SK-N-SH (cell line): ENCODE measurements at regions not wholly inside any gene's neighbourhood (a gene's known extent, or its start where the extent isn't known, plus 50 kb on each side); places are given as distances from the start of the nearest gene placed in this dataset.

Experiments
- CTCF ChIA-PET: fragments of 300-600, 350-600 bp; formaldehyde crosslinking; extraction: SDS; loops from one replicate; lab custom pipeline; 2021; lab: Yijun Ruan, JAX
- POLR2A ChIA-PET: fragments of 350-600 bp; sonication (Branson Sonifier 250); formaldehyde crosslinking; extraction: SDS; loops from one replicate; lab custom pipeline; 2020; ENCODE audit warnings: antibody characterized with exemption, inconsistent platforms; lab: Yijun Ruan, JAX
- DNase-seq: peaks from one replicate; pipeline ENCODE4 v3.0.0; 2012
- H2AFZ ChIP-seq: fragments of 200-600 bp; sonication (generic); 2 replicates; pipeline ENCODE4 v1.8.1; 2016; ENCODE audit warnings: antibody characterized with exemption, mild to moderate bottlenecking, low read depth
- H3F3A ChIP-seq: fragments of 200-600 bp; sonication (generic); replicated peaks from 2 replicates; pipeline ENCODE3; 2016; ENCODE audit warnings: antibody characterized with exemption, mild to moderate bottlenecking; ENCODE audit not compliant: insufficient read depth
- H3K27ac ChIP-seq, 2 experiments: fragments of 200-500 bp in 1 of 2; fragments of 200-600 bp in 1 of 2; sonication (Bioruptor generic) in 1 of 2; sonication (generic), shearing (Covaris generic) in 1 of 2; 2 replicates each; pipeline versions ENCODE4 v1.5.1 to v1.6.1; 2014 to 2016; ENCODE audit warnings: low read depth in 2 of 2, inconsistent platforms in 1 of 2, low read length in 1 of 2, mild to moderate bottlenecking in 1 of 2, mixed read lengths in 1 of 2
- H3K27me3 ChIP-seq: fragments of 200-600 bp; sonication (generic), shearing (Covaris generic); 2 replicates; pipeline ENCODE4 v1.6.1; 2016; ENCODE audit warnings: mixed run types; ENCODE audit not compliant: insufficient read depth
- H3K36me3 ChIP-seq, 2 experiments: fragments of 200-500 bp in 1 of 2; fragments of 200-600 bp in 1 of 2; sonication (Bioruptor generic) in 1 of 2; sonication (generic) in 1 of 2; replicated peaks in 1 of 2; 2 replicates each; pipeline versions ENCODE3 to v1.5.1; 2014 to 2016; ENCODE audit warnings: low read length in 1 of 2, mild to moderate bottlenecking in 1 of 2; ENCODE audit not compliant: insufficient read depth in 2 of 2, control insufficient read depth in 1 of 2
- H3K4me1 ChIP-seq, 2 experiments: fragments of 200-500 bp in 1 of 2; fragments of 200-600 bp in 1 of 2; sonication (Bioruptor generic) in 1 of 2; sonication (generic), shearing (Covaris generic) in 1 of 2; 2 replicates each; pipeline versions ENCODE4 v1.5.1 to v1.6.1; 2014 to 2016; ENCODE audit warnings: low read depth in 1 of 2, low read length in 1 of 2, mixed run types in 1 of 2; ENCODE audit not compliant: insufficient read depth in 2 of 2, control insufficient read depth in 1 of 2
- H3K4me2 ChIP-seq: fragments of 200-600 bp; sonication (generic), shearing (Covaris generic); 2 replicates; pipeline ENCODE4 v1.6.1; 2017; ENCODE audit warnings: mixed run types
- H3K4me3 ChIP-seq, 2 experiments: fragments of 200-500 bp in 1 of 2; fragments of 200-600 bp in 1 of 2; sonication (Bioruptor generic) in 1 of 2; sonication (generic), shearing (Covaris generic) in 1 of 2; 2 replicates each; pipeline versions ENCODE4 v1.5.1 to v1.8.1; 2014 to 2016; ENCODE audit warnings: low read depth in 2 of 2, inconsistent platforms in 1 of 2, low read length in 1 of 2, mild to moderate bottlenecking in 1 of 2, mixed read lengths in 1 of 2, moderate library complexity in 1 of 2
- H3K79me2 ChIP-seq: fragments of 200-600 bp; sonication (generic); 2 replicates; pipeline ENCODE4 v1.8.1; 2017; ENCODE audit warnings: mild to moderate bottlenecking; ENCODE audit not compliant: insufficient read depth
- H3K9ac ChIP-seq: fragments of 200-600 bp; sonication (generic); 2 replicates; pipeline ENCODE4 v1.6.1; 2017; ENCODE audit warnings: mixed run types
- H3K9me2 ChIP-seq: fragments of 200-600 bp; sonication (generic); 2 replicates; pipeline ENCODE4 v1.6.1; 2017; ENCODE audit warnings: mixed run types
- H3K9me3 ChIP-seq: fragments of 200-600 bp; sonication (generic); 2 replicates; pipeline ENCODE4 v1.6.1; 2017; ENCODE audit warnings: mixed run types, mild to moderate bottlenecking, moderate library complexity
- H4K20me1 ChIP-seq: fragments of 200-600 bp; sonication (generic); 2 replicates; pipeline ENCODE4 v1.6.1; 2017; ENCODE audit warnings: mild to moderate bottlenecking, mixed run types; ENCODE audit not compliant: insufficient read depth
- EP300 ChIP-seq, 2 experiments: IDR thresholded peaks; 2 replicates each; pipeline versions ENCODE4 v1.4.0 to v1.6.1; 2012; ENCODE audit warnings: borderline replicate concordance in 1 of 2, low read depth in 1 of 2, low read length in 1 of 2
- MEF2A ChIP-seq: IDR thresholded peaks from 2 replicates; pipeline ENCODE4 v1.4.0; 2012; ENCODE audit warnings: low read depth, borderline replicate concordance
- RAD21 ChIP-seq: IDR thresholded peaks from 2 replicates; pipeline ENCODE4 v1.6.1; 2012; ENCODE audit warnings: mild to moderate bottlenecking, low read length
- SMC3 ChIP-seq: IDR thresholded peaks from 2 replicates; pipeline ENCODE4 v1.6.1; 2012; ENCODE audit warnings: low read depth, low read length, improper control_type of control experiment
- TEAD4 ChIP-seq: IDR thresholded peaks from 2 replicates; pipeline ENCODE4 v1.4.0; 2012; ENCODE audit warnings: mild to moderate bottlenecking, borderline replicate concordance; ENCODE audit not compliant: insufficient read depth
- WGBS: methylation state at CpG from one replicate; pipeline ENCODE4 v1.1.6; 2017; ENCODE audit warnings: low lambda C conversion rate; 5-methylcytosine and 5-hydroxymethylcytosine counted together
- TF ChIP-seq, protein P1 (sequence below): IDR thresholded peaks from 2 replicates; pipeline ENCODE4 v1.4.0; 2012; ENCODE audit warnings: low read depth, borderline replicate concordance
- TF ChIP-seq, protein P2 (sequence below): IDR thresholded peaks from 2 replicates; pipeline ENCODE4 v1.6.1; 2012; ENCODE audit warnings: mild to moderate bottlenecking, low read depth, low read length, moderate library complexity
- TF ChIP-seq, protein P3 (sequence below): IDR thresholded peaks from 2 replicates; pipeline ENCODE4; 2012

DNA sequence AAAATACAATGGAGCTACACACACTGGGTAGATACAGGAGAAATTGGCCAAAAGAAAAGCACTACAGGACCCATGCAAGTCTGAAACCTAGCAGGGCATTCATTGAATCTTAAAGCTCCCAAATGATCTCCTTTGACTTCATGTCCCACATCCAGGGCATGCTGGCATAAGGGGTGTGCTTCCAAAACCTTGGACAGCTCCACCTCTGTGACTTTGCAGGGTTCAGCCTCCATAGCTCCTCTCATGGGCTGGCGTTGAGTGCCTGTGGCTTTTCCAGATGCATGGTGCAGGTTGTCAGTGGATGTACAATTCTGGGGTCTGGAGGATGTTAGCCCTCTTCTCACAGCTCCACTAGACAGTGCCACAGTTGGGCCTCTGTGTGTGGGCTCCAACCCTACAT is 626.3 kb upstream of the POT1 start:
- H3K36me3 ChIP-seq = no peaks in the 10 kb centered on the region
- H3K27ac ChIP-seq = no peak overlapping the region
- no peaks in the 10 kb centered on the region for H3K9me2 ChIP-seq
- DNase-seq = no peak
- POLR2A ChIA-PET = no interaction called here
- H3F3A ChIP-seq = no peaks in the 10 kb centered on the region
- H3K9ac ChIP-seq = no peak overlapping the region
- H2AFZ ChIP-seq = no peak overlapping the region
- TF ChIP-seq, protein P1, sequence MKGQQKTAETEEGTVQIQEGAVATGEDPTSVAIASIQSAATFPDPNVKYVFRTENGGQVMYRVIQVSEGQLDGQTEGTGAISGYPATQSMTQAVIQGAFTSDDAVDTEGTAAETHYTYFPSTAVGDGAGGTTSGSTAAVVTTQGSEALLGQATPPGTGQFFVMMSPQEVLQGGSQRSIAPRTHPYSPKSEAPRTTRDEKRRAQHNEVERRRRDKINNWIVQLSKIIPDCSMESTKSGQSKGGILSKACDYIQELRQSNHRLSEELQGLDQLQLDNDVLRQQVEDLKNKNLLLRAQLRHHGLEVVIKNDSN = no peak
- TF ChIP-seq TEAD4 = no peak
- TF ChIP-seq, protein P2, sequence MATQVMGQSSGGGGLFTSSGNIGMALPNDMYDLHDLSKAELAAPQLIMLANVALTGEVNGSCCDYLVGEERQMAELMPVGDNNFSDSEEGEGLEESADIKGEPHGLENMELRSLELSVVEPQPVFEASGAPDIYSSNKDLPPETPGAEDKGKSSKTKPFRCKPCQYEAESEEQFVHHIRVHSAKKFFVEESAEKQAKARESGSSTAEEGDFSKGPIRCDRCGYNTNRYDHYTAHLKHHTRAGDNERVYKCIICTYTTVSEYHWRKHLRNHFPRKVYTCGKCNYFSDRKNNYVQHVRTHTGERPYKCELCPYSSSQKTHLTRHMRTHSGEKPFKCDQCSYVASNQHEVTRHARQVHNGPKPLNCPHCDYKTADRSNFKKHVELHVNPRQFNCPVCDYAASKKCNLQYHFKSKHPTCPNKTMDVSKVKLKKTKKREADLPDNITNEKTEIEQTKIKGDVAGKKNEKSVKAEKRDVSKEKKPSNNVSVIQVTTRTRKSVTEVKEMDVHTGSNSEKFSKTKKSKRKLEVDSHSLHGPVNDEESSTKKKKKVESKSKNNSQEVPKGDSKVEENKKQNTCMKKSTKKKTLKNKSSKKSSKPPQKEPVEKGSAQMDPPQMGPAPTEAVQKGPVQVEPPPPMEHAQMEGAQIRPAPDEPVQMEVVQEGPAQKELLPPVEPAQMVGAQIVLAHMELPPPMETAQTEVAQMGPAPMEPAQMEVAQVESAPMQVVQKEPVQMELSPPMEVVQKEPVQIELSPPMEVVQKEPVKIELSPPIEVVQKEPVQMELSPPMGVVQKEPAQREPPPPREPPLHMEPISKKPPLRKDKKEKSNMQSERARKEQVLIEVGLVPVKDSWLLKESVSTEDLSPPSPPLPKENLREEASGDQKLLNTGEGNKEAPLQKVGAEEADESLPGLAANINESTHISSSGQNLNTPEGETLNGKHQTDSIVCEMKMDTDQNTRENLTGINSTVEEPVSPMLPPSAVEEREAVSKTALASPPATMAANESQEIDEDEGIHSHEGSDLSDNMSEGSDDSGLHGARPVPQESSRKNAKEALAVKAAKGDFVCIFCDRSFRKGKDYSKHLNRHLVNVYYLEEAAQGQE = peak; percentile 86
- TF ChIP-seq, protein P3, sequence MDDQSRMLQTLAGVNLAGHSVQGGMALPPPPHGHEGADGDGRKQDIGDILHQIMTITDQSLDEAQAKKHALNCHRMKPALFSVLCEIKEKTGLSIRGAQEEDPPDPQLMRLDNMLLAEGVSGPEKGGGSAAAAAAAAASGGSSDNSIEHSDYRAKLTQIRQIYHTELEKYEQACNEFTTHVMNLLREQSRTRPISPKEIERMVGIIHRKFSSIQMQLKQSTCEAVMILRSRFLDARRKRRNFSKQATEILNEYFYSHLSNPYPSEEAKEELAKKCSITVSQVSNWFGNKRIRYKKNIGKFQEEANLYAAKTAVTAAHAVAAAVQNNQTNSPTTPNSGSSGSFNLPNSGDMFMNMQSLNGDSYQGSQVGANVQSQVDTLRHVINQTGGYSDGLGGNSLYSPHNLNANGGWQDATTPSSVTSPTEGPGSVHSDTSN = no peak
- H3K27me3 ChIP-seq = no peaks in the 10 kb centered on the region
- H3K4me1 ChIP-seq = no peaks in the 10 kb centered on the region; a peak in 1 of 4 replicates
- no peak overlapping the region for H3K4me2 ChIP-seq
- CTCF ChIA-PET = interaction anchor here (1.1 kb wide), 1 partner anchor 15 kb away, joined by 3 read pairs; no protein-coding TSS in a partner anchor
- H3K9me3 ChIP-seq = no peaks in the 10 kb centered on the region
- no peaks in the 10 kb centered on the region for H3K79me2 ChIP-seq
- no peaks in the 10 kb centered on the region for H4K20me1 ChIP-seq
- 0% methylated on average over 1 of the region's 1 CpG for WGBS
- no peak overlapping the region for H3K4me3 ChIP-seq

DNA sequence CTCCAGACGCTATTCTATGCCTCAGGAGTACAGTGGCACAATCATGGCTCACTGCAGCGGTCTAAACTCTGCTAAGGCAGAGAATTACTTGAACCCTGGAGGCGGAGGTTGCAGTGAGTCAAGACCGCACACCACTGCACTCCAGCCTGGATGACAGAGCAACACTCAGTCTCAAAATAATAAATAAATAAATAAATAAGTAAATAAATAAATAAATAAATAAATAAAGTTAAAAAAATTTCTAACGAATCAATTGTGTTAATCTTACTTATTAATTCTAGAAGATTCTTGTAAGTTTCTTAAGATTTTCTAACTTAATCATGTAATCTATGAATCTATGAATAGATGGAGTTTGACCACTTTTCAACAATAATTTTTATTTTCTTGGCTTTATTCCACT is 621.4 kb upstream of the POT1 start:
- POLR2A ChIA-PET = no interaction called here
- no peak overlapping the region for H3K4me3 ChIP-seq
- no peaks in the 10 kb centered on the region for H3K9me3 ChIP-seq
- CTCF ChIA-PET = no interaction called here
- no peak overlapping the region for H3K27ac ChIP-seq
- no peak overlapping the region for H3K4me2 ChIP-seq
- no peaks in the 10 kb centered on the region for H3K27me3 ChIP-seq
- no peaks in the 10 kb centered on the region for H4K20me1 ChIP-seq
- no peaks in the 10 kb centered on the region for H3F3A ChIP-seq
- no peak for TF ChIP-seq MEF2A
- TF ChIP-seq EP300 (IDR thresholded peaks at IDR 0.05; ENCODE audit: borderline replicate concordance in 1 of 2, low read depth in 1 of 2, low read length in 1 of 2) = no peak
- TF ChIP-seq SMC3 = no peak
- TF ChIP-seq RAD21 = no peak
- H3K9ac ChIP-seq = no peak overlapping the region
- H3K9me2 ChIP-seq = no peaks in the 10 kb centered on the region
- H3K4me1 ChIP-seq = peaks cover 0 to 5% of the 10 kb centered on the region in 2 experiments; a peak in 2 of 4 replicates
- no peaks in the 10 kb centered on the region for H3K36me3 ChIP-seq
- no peak overlapping the region for H2AFZ ChIP-seq
- no peaks in the 10 kb centered on the region for H3K79me2 ChIP-seq
- WGBS = 74% methylated on average over 5 of the region's 5 CpGs
- no peak for DNase-seq
